Neural progenitor cell (in vitro differentiated cells): ENCODE measurements at regions not wholly inside any gene's neighbourhood (a gene's known extent, or its start where the extent isn't known, plus 50 kb on each side); places are given as distances from the start of the nearest gene placed in this dataset.

Experiments used
- CTCF ChIP-seq: fragments of 200-600 bp; sonication (generic); IDR thresholded peaks from 2 replicates; pipeline ENCODE4 v1.5.1; 2017; ENCODE audit warnings: antibody characterized with exemption, mild to moderate bottlenecking
- EZH2 ChIP-seq: fragments of 200-600 bp; sonication (generic); IDR thresholded peaks from 2 replicates; pipeline ENCODE4 v1.6.1; 2017; ENCODE audit warnings: antibody characterized with exemption, mild to moderate bottlenecking, moderate library complexity
- EZH2phosphoT487 ChIP-seq: fragments of 200-600 bp; sonication (generic); IDR thresholded peaks from 2 replicates; pipeline ENCODE4 v1.6.1; 2017; ENCODE audit warnings: antibody characterized with exemption

DNA sequence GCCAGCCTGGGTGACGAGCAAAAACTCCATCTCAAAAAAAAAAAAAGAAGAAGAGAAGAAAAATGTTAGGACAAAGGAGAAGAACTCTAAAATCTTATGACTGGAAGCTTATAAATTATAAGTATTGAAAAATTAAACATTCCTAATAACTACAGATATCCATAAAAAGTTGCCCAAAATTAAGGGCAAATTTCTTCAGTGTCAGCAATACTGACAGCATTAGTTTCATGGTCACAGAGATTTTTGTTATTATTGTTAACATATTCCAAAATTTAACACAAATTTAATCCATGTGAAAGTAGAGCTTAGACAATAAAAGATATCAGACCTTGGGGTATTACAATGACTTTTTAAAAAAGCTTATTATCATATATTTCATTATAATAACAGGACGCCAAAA is 74.1 kb downstream of the NR2F2 start:
- TF ChIP-seq CTCF (no peak), EZH2 (no peak), EZH2phosphoT487 (no peak)
